NOMO-1 (cell line): ENCODE measurements at regions not wholly inside any gene's neighbourhood (a gene's known extent, or its start where the extent isn't known, plus 50 kb on each side); places are given as distances from the start of the nearest gene placed in this dataset.
"Not testable (repeated sequence)": the region's sequence is repeated elsewhere in the genome, so short reads cannot be mapped to it uniquely, and the experiment has no call there.

Experiments
- DNase-seq, 2 experiments: peaks; one replicate each; lab custom pipeline; 2025; ENCODE audit not compliant: unreplicated experiment in 2 of 2; lab: John Stamatoyannopoulos, UW

GRCh38 chr17:83190601-83191387 is 111.4 kb downstream of the METRNL start:
- DNase-seq = no peak

GRCh38 chr17:83191388-83192160 is 112.2 kb downstream of the METRNL start:
- DNase-seq = no peak

- no peak for DNase-seq
These were observed 112.9 kb downstream of the METRNL start for GRCh38 chr17:83192161-83192788.

GRCh38 chr17:83192789-83193335 is 113.5 kb downstream of the METRNL start:
- DNase-seq = not testable (repeated sequence)

GRCh38 chr17:83193336-83194185 is 114.2 kb downstream of the METRNL start:
- DNase-seq = no peak

- DNase-seq = no peak
These were observed 114.8 kb downstream of the METRNL start for GRCh38 chr17:83194186-83194561.

GRCh38 chr17:83194761-83195329 is 115.4 kb downstream of the METRNL start:
- DNase-seq = no peak

GRCh38 chr17:83195330-83196023 is 116.1 kb downstream of the METRNL start:
- no peak for DNase-seq

GRCh38 chr17:83196024-83196365 is 116.6 kb downstream of the METRNL start:
- DNase-seq = no peak

GRCh38 chr17:83196366-83196765 is 117.0 kb downstream of the METRNL start:
- no peak for DNase-seq

- no peak for DNase-seq
These were observed 117.8 kb downstream of the METRNL start for GRCh38 chr17:83196973-83197880.

- peak in 1 of 2 experiments; percentile 26 for DNase-seq
These were observed 119.2 kb downstream of the METRNL start for GRCh38 chr17:83198366-83199341.

- DNase-seq = peak; percentile 89 to 98
These were observed 120.2 kb downstream of the METRNL start for GRCh38 chr17:83199500-83200201.

- DNase-seq = peak; percentile 72 to 83
These were observed 120.9 kb downstream of the METRNL start for GRCh38 chr17:83200231-83200699.

- DNase-seq = no peak
These were observed 121.3 kb downstream of the METRNL start for GRCh38 chr17:83200751-83201150.

- no peak for DNase-seq
These were observed 122.0 kb downstream of the METRNL start for GRCh38 chr17:83201206-83202001.
